ENCODE measurements at regions not wholly inside any gene's neighbourhood (a gene's known extent, or its start where the extent isn't known, plus 50 kb on each side); places are given as distances from the start of the nearest gene placed in this dataset.

- TF ChIP-seq, protein P1, sequence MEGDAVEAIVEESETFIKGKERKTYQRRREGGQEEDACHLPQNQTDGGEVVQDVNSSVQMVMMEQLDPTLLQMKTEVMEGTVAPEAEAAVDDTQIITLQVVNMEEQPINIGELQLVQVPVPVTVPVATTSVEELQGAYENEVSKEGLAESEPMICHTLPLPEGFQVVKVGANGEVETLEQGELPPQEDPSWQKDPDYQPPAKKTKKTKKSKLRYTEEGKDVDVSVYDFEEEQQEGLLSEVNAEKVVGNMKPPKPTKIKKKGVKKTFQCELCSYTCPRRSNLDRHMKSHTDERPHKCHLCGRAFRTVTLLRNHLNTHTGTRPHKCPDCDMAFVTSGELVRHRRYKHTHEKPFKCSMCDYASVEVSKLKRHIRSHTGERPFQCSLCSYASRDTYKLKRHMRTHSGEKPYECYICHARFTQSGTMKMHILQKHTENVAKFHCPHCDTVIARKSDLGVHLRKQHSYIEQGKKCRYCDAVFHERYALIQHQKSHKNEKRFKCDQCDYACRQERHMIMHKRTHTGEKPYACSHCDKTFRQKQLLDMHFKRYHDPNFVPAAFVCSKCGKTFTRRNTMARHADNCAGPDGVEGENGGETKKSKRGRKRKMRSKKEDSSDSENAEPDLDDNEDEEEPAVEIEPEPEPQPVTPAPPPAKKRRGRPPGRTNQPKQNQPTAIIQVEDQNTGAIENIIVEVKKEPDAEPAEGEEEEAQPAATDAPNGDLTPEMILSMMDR (IDR thresholded peaks at IDR 0.05), result no peak
- no peak for TF ChIP-seq POLR2A (IDR thresholded peaks at IDR 0.05)
Observed at GRCh38 chr1:79150576-79150975, 144.0 kb upstream of the ADGRL4 start.

Measured in sigmoid colon (tissue), 3 donors.